GM19463 (cell line): ENCODE measurements at regions not wholly inside any gene's neighbourhood (a gene's known extent, or its start where the extent isn't known, plus 50 kb on each side); places are given as distances from the start of the nearest gene placed in this dataset.
A peak's percentile ranks its signal among the peaks of the same experiment; 100 is the strongest.

Experiments
- ATAC-seq: cut with Tn5 transposase; IDR thresholded peaks from one replicate; pipeline ENCODE4 v1.9.1; 2021; ENCODE audit warnings: mild to moderate bottlenecking, moderate library complexity; ENCODE audit not compliant: unreplicated experiment

- ATAC-seq = peak; percentile 79
Measured at GRCh38 chr6:16078064-16078463, 50.8 kb upstream of the MYLIP start.

DNA sequence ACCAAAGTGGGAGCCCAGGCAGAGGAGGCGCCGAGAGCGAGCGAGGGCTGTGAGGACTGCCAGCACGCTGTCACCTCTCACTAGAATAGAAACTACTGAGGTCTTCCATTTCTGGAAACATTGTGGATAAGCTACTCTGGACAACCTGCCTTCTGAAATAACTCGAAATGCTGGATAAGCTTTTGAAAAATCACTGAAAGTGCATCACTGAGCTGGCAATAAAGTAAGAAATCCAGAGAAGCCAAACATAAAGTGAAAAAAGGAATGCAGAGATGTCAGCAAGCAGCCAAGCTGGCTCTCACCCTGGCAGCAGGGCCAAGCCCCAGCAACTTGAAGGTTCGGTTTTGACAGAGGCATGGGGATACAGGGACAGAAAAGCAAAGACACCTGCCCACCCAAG is 59.2 kb upstream of the MYLIP start:
- no peak for ATAC-seq

GRCh38 chr6:16069222-16069621 is 59.7 kb upstream of the MYLIP start:
- ATAC-seq = no peak

DNA sequence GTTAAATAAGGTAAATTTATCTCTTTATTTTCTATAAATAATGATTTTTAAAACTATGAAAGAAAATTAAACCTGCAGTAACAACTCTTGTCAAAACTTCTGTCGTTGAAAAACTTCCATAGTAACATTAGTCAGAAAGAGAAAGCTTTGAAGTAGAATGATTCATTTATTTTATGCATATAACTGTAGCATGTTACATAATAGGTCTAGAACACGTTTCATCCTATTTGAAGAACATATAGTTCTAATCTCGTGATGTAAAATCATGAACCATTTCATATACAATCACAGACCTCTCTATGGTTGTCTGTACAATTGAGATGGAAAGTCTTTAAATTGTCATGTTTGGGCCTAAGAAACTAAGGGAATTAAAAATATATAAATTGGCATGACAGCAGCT is 61.3 kb upstream of the MYLIP start:
- no peak for ATAC-seq

- no peak for ATAC-seq
Measured at GRCh38 chr6:16064671-16065072, 64.2 kb upstream of the MYLIP start.

- ATAC-seq = no peak
Measured at GRCh38 chr6:16063580-16063979, 65.3 kb upstream of the MYLIP start.

GRCh38 chr6:16061818-16062217 is 67.1 kb upstream of the MYLIP start:
- ATAC-seq = no peak

- ATAC-seq = no peak
Measured at GRCh38 chr6:16060039-16060438, 68.8 kb upstream of the MYLIP start.

DNA sequence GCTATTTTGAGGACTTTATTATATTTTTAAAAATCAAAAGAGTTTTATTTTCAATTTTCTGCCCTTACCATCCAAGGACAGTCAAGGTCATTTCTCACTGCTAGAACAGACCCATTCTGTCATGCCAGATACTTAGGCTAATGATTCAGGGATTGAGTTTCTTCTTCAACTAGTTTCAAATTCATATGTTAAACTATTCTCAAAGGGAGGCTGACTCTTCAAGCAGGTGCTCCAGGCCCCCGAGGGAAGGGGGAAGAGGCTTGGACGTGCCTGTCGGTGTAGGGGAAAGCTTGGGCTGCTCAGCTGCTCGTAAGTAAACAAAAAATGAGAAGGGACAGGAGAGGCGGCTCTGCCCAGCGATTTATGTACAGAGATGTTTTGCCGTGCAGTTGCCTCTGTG is 69.4 kb upstream of the MYLIP start:
- ATAC-seq = no peak

DNA sequence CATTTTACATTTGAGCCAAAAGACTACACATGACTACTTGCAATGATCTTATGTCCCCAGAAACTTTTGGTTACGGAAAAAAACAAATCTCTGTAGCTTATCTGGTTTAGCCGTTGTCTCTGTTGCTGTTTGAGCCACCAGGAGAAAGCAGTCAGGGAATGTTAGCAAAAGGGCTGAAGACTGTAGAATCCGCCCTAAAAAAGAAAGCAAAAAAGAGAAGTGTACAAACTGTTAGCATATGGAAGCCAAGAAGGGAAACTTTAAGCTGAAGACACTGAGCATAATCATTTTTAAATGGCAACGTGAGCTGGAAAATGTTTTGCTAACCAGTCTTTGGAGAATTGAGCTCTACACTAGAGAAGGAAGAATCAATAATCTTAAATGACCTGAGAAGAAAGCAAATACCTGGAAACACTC is 69.9 kb upstream of the MYLIP start:
- no peak for ATAC-seq

- no peak for ATAC-seq
Measured at GRCh38 chr6:16058201-16058928, 70.5 kb upstream of the MYLIP start.

- ATAC-seq = no peak
Measured at GRCh38 chr6:16057446-16057845, 71.4 kb upstream of the MYLIP start.

GRCh38 chr6:16056263-16056870 is 72.5 kb upstream of the MYLIP start:
- ATAC-seq = no peak

GRCh38 chr6:16055852-16056251 is 73.0 kb upstream of the MYLIP start:
- ATAC-seq = no peak

GRCh38 chr6:16049168-16049567 is 79.7 kb upstream of the MYLIP start:
- no peak for ATAC-seq

DNA sequence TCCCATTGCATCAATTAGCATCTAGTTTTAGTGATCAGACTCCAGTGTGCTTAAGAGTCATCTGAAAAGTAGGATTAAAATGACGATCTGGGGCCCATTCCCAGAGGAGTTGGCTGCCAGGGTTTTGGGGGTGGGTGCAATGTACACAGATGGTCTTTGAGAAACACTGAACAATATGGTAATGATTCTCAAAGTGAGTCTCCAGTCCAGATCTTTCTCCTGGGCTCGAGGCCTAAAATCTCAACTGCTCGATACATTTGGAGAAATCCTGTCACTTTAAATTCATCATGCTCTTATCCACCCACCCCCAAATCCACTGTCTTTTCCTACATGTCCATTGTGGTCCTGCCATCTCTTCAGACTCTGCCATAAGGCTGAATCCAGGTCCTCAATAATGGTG is 80.7 kb upstream of the MYLIP start:
- ATAC-seq = no peak

DNA sequence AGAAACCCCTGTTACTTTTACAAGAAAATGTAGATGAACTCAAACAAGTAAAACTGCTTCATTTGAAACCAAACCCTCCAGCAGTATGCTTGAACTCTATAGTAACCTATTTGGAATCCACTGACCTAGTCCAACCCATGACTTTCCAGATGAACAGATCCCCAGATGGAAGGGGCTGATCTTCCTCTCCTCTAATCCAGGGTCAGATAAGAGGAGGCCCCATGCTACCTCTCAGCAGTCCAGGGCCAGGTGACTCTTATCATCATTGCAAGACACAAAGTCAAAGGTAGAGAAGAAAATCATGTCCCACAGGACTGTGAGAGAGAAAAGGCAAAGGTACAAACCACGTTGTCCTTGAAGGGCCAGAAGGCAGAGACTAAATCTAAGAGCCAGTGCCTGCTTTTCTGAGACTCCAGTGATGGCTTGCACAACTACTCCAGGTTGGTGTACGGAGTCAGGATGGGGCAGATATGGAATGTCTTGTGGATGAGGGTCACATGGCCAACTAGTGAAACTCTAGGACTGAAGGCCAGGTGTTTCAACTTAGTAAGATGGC is 81.4 kb upstream of the MYLIP start:
- no peak for ATAC-seq

GRCh38 chr6:16045238-16045637 is 83.6 kb upstream of the MYLIP start:
- ATAC-seq = no peak

- no peak for ATAC-seq
Measured at GRCh38 chr6:16044211-16044643, 84.7 kb upstream of the MYLIP start.

- ATAC-seq = peak; percentile 83
Measured at GRCh38 chr6:16043171-16044135, 85.4 kb upstream of the MYLIP start.

GRCh38 chr6:16042751-16043150 is 86.1 kb upstream of the MYLIP start:
- ATAC-seq = no peak
